Chondrocyte (in vitro differentiated cells): ENCODE measurements at regions not wholly inside any gene's neighbourhood (a gene's known extent, or its start where the extent isn't known, plus 50 kb on each side); places are given as distances from the start of the nearest gene placed in this dataset.
A peak's percentile ranks its signal among the peaks of the same experiment; 100 is the strongest.

Experiments
- DNase-seq: peaks from one replicate; pipeline ENCODE4 v3.0.0; 2021; ENCODE audit warnings: mixed read lengths, low spot score
- H3K27ac Mint-ChIP-seq: one replicate; pipeline ENCODE4 v1.8.0; 2021; ENCODE audit warnings: mild to moderate bottlenecking, moderate library complexity, mixed read lengths; ENCODE audit not compliant: unreplicated experiment
- H3K27me3 Mint-ChIP-seq: 2 replicates; pipeline ENCODE4 v1.8.0; 2021; ENCODE audit warnings: low read depth, mixed read lengths
- H3K36me3 Mint-ChIP-seq: 2 replicates; pipeline ENCODE4 v1.8.0; 2021; ENCODE audit warnings: low read depth, mixed read lengths
- H3K4me1 Mint-ChIP-seq: 2 replicates; pipeline ENCODE4 v1.8.0; 2021; ENCODE audit warnings: low read depth, mild to moderate bottlenecking, mixed read lengths
- H3K4me3 Mint-ChIP-seq: one replicate; pipeline ENCODE4 v1.8.0; 2021; ENCODE audit warnings: mild to moderate bottlenecking, moderate library complexity, mixed read lengths; ENCODE audit not compliant: unreplicated experiment
- H3K9me3 Mint-ChIP-seq: 2 replicates; pipeline ENCODE4 v1.8.0; 2021; ENCODE audit warnings: low read depth, mixed read lengths
- TF ChIP-seq, protein P1 (sequence below): fragments of 200-600 bp; sonication (generic); IDR thresholded peaks from 2 replicates; pipeline ENCODE4 v1.5.0; 2021; ENCODE audit warnings: antibody characterized with exemption, mild to moderate bottlenecking, moderate library complexity

- TF ChIP-seq, protein P1, sequence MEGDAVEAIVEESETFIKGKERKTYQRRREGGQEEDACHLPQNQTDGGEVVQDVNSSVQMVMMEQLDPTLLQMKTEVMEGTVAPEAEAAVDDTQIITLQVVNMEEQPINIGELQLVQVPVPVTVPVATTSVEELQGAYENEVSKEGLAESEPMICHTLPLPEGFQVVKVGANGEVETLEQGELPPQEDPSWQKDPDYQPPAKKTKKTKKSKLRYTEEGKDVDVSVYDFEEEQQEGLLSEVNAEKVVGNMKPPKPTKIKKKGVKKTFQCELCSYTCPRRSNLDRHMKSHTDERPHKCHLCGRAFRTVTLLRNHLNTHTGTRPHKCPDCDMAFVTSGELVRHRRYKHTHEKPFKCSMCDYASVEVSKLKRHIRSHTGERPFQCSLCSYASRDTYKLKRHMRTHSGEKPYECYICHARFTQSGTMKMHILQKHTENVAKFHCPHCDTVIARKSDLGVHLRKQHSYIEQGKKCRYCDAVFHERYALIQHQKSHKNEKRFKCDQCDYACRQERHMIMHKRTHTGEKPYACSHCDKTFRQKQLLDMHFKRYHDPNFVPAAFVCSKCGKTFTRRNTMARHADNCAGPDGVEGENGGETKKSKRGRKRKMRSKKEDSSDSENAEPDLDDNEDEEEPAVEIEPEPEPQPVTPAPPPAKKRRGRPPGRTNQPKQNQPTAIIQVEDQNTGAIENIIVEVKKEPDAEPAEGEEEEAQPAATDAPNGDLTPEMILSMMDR = no peak
- Mint-ChIP-seq H3K9me3 (no peaks in the 10 kb centered on the region), H3K27me3 (peaks cover 3% of the 10 kb centered on the region), H3K4me3 (no peak overlapping the region), H3K4me1 (peaks cover 25% of the 10 kb centered on the region), H3K27ac (no peak overlapping the region), H3K36me3 (no peaks in the 10 kb centered on the region)
- DNase-seq = peak; percentile 38
Observed at GRCh38 chr15:66649235-66649984, 52.6 kb upstream of the SMAD6 start.

- H3K36me3 Mint-ChIP-seq = no peaks in the 10 kb centered on the region
- no peak overlapping the region for H3K27ac Mint-ChIP-seq
- DNase-seq = no peak
- TF ChIP-seq, protein P1 = no peak
- peaks cover 16% of the 10 kb centered on the region for H3K4me1 Mint-ChIP-seq
- no peak overlapping the region for H3K4me3 Mint-ChIP-seq
- no peaks in the 10 kb centered on the region for H3K9me3 Mint-ChIP-seq
- peaks cover 3% of the 10 kb centered on the region for H3K27me3 Mint-ChIP-seq
Observed at GRCh38 chr15:66650433-66650832, 51.6 kb upstream of the SMAD6 start.

DNA sequence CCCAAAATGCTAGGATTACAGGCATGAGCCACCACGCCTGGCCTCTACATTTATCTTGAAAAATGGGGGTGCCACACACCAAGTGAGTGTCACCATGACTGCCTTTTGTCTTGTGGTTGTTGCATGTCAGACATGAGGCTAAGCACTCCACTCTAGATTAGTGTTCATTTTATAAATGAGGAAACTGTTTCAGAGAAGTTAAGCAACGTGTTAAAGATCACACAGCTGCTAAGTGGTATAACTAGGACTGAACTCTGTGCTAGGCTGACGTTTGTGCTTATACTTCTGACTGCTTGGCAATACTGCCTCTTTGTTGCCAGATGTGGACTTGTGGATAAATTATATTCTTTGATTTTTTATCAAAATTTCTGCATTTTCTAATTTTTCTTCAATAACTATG, 50.8 kb upstream of the SMAD6 start:
- peaks cover 9% of the 10 kb centered on the region for H3K4me1 Mint-ChIP-seq
- no peak for DNase-seq
- H3K4me3 Mint-ChIP-seq = no peak overlapping the region
- peaks cover 3% of the 10 kb centered on the region for H3K27me3 Mint-ChIP-seq
- H3K36me3 Mint-ChIP-seq = peaks cover 2% of the 10 kb centered on the region
- H3K27ac Mint-ChIP-seq = no peak overlapping the region
- TF ChIP-seq, protein P1 = no peak
- no peaks in the 10 kb centered on the region for H3K9me3 Mint-ChIP-seq

- Mint-ChIP-seq H3K27me3 (peaks cover 3% of the 10 kb centered on the region), H3K9me3 (no peaks in the 10 kb centered on the region), H3K4me1 (peaks cover under 1% of the 10 kb centered on the region), H3K36me3 (peaks cover 2% of the 10 kb centered on the region), H3K27ac (no peak overlapping the region), H3K4me3 (no peak overlapping the region)
- no peak for DNase-seq
- TF ChIP-seq, protein P1 = no peak
Observed at GRCh38 chr15:66651913-66652642, 50.0 kb upstream of the SMAD6 start.
